ENCODE measurements at regions not wholly inside any gene's neighbourhood (a gene's known extent, or its start where the extent isn't known, plus 50 kb on each side); places are given as distances from the start of the nearest gene placed in this dataset.
"Not testable (repeated sequence)": the region's sequence is repeated elsewhere in the genome, so short reads cannot be mapped to it uniquely, and the experiment has no call there.

- no peak for DNase-seq
These were observed 1050.6 kb upstream of the ALCAM start for GRCh38 chr3:104316118-104316517.

GRCh38 chr3:104323226-104323625 is 1043.5 kb upstream of the ALCAM start:
- no peak for DNase-seq

- DNase-seq, result no peak
These were observed 1019.4 kb upstream of the ALCAM start for GRCh38 chr3:104347291-104347690.

- no peak for DNase-seq
These were observed 1016.9 kb upstream of the ALCAM start for GRCh38 chr3:104349836-104350235.

GRCh38 chr3:104353951-104354350 is 1012.8 kb upstream of the ALCAM start:
- no peak for DNase-seq

- DNase-seq, result no peak
These were observed 1007.2 kb upstream of the ALCAM start for GRCh38 chr3:104359546-104359945.

GRCh38 chr3:104360038-104360437 is 1006.7 kb upstream of the ALCAM start:
- no peak for DNase-seq

GRCh38 chr3:104361748-104362147 is 1005.0 kb upstream of the ALCAM start:
- not testable (repeated sequence) for DNase-seq

GRCh38 chr3:104362319-104362718 is 1004.4 kb upstream of the ALCAM start:
- no peak for DNase-seq

- no peak for DNase-seq
These were observed 999.7 kb upstream of the ALCAM start for GRCh38 chr3:104367000-104367399.

- DNase-seq, result no peak
These were observed 997.9 kb upstream of the ALCAM start for GRCh38 chr3:104368760-104369159.

- no peak for DNase-seq
These were observed 981.3 kb upstream of the ALCAM start for GRCh38 chr3:104385421-104385820.

- DNase-seq, result no peak
These were observed 978.1 kb upstream of the ALCAM start for GRCh38 chr3:104388619-104389018.

GRCh38 chr3:104392327-104392726 is 974.4 kb upstream of the ALCAM start:
- no peak for DNase-seq

GRCh38 chr3:104396974-104397669 is 969.6 kb upstream of the ALCAM start:
- no peak for DNase-seq

- DNase-seq, result no peak
These were observed 969.0 kb upstream of the ALCAM start for GRCh38 chr3:104397713-104398112.

GRCh38 chr3:104402902-104403301 is 963.8 kb upstream of the ALCAM start:
- no peak for DNase-seq

- DNase-seq, result no peak
These were observed 955.0 kb upstream of the ALCAM start for GRCh38 chr3:104411757-104412156.

GRCh38 chr3:104412608-104413580 is 953.8 kb upstream of the ALCAM start:
- DNase-seq, result no peak

- DNase-seq, result no peak
These were observed 938.3 kb upstream of the ALCAM start for GRCh38 chr3:104428337-104428925.

- DNase-seq, result no peak
These were observed 937.0 kb upstream of the ALCAM start for GRCh38 chr3:104429727-104430126.

- no peak for DNase-seq
These were observed 930.2 kb upstream of the ALCAM start for GRCh38 chr3:104436506-104436905.

- DNase-seq, result no peak
These were observed 929.5 kb upstream of the ALCAM start for GRCh38 chr3:104437131-104437750.

Measured in activated gamma-delta T cell (primary cell).